A673 (cell line): ENCODE measurements at regions not wholly inside any gene's neighbourhood (a gene's known extent, or its start where the extent isn't known, plus 50 kb on each side); places are given as distances from the start of the nearest gene placed in this dataset.

Source experiments
- BruUV-seq: library from RNA; stranded (reverse); fragments of 400-500 nt; replicated peaks from 2 replicates; lab custom pipeline; 2021; lab: Mats Ljungman, UMichigan
- CTCF ChIA-PET: fragments of 300-600 bp; sonication (Branson Sonifier 250); formaldehyde crosslinking; loops from one replicate; lab custom pipeline; 2022; ENCODE audit warnings: antibody characterized with exemption; lab: Charles Lee
- POLR2A ChIA-PET: fragments of 300-600 bp; sonication (Branson Sonifier 250); formaldehyde crosslinking; loops from one replicate; lab custom pipeline; 2022; ENCODE audit warnings: antibody characterized with exemption; ENCODE audit not compliant: low non-redundant PET; lab: Charles Lee
- DNase-seq: peaks from one replicate; pipeline ENCODE4 v3.0.0-alpha.2; 2015; ENCODE audit warnings: low spot score
- H3K27ac ChIP-seq: fragments of 200-600 bp; sonication (generic); 2 replicates; pipeline ENCODE4 v1.5.1; 2016; ENCODE audit warnings: mixed run types, low read depth, mild to moderate bottlenecking, mixed read lengths, antibody characterized with exemption, low read length; ENCODE audit not compliant: poor library complexity, severe bottlenecking
- H3K27me3 ChIP-seq: fragments of 200-600 bp; sonication (generic); replicated peaks from 2 replicates; pipeline ENCODE4 v1.6.1; 2017; ENCODE audit warnings: mixed run types, low read depth, mild to moderate bottlenecking, mixed read lengths, antibody characterized with exemption, low read length; ENCODE audit not compliant: insufficient read depth, poor library complexity
- H3K36me3 ChIP-seq: fragments of 200-600 bp; sonication (generic); 2 replicates; pipeline ENCODE4 v1.6.1; 2016; ENCODE audit warnings: mixed run types, mild to moderate bottlenecking, mixed read lengths, antibody characterized with exemption, low read length; ENCODE audit not compliant: insufficient read depth, poor library complexity, severe bottlenecking
- H3K4me1 ChIP-seq: fragments of 200-600 bp; sonication (generic); 2 replicates; pipeline ENCODE4 v1.6.1; 2017; ENCODE audit warnings: mixed run types, mild to moderate bottlenecking, mixed read lengths, antibody characterized with exemption, low read length; ENCODE audit not compliant: insufficient read depth, poor library complexity, severe bottlenecking
- H3K4me3 ChIP-seq: fragments of 200-600 bp; sonication (generic); 2 replicates; pipeline ENCODE4 v1.5.1; 2016; ENCODE audit warnings: low read depth, mixed run types, mild to moderate bottlenecking, mixed read lengths, low read length; ENCODE audit not compliant: poor library complexity, severe bottlenecking
- H3K9me3 ChIP-seq: fragments of 200-600 bp; sonication (generic); 2 replicates; pipeline ENCODE4 v1.6.1; 2016; ENCODE audit warnings: mixed run types, low read depth, mild to moderate bottlenecking, mixed read lengths, antibody characterized with exemption, low read length; ENCODE audit not compliant: poor library complexity, severe bottlenecking
- CTCF ChIP-seq: fragments of 300-800, 200-600 bp; sonication (generic); conservative IDR thresholded peaks from 2 replicates; pipeline ENCODE4 v1.5.1; 2017; ENCODE audit warnings: low read depth, mild to moderate bottlenecking, antibody characterized with exemption, low read length, moderate library complexity, mixed read lengths
- EZH2 ChIP-seq: fragments of 200-600 bp; sonication (generic); IDR thresholded peaks from 2 replicates; pipeline ENCODE4 v1.6.1; 2017; ENCODE audit warnings: borderline replicate concordance, low read depth, mild to moderate bottlenecking, mixed read lengths, antibody characterized with exemption, low read length; ENCODE audit not compliant: poor library complexity, severe bottlenecking
- intact Hi-C: fragments of 100-400 bp; cut with micrococcal nuclease; formaldehyde crosslinking; loops from one replicate; pipeline ENCODE4 v1.10.0; 2022; ENCODE audit not compliant: unreplicated experiment

GRCh38 chr7:155223503-155223902 is 74.2 kb upstream of the INSIG1 start:
- Histone ChIP-seq H3K9me3 (no peaks in the 10 kb centered on the region), H3K4me3 (no peak overlapping the region), H3K4me1 (peaks cover 5% of the 10 kb centered on the region), H3K27me3 (no peaks in the 10 kb centered on the region), H3K36me3 (no peaks in the 10 kb centered on the region), H3K27ac (no peak overlapping the region)
- TF ChIP-seq EZH2, result no peak
- no peak for TF ChIP-seq CTCF
- POLR2A ChIA-PET, result interaction anchor here (0.6 kb wide), 1 partner anchor 271 kb away, joined by 4 read pairs; no protein-coding TSS in a partner anchor
- DNase-seq, result no peak
- CTCF ChIA-PET, result no interaction called here
- intact Hi-C loops, result no loop called here
- BruUV-seq, result no TSS peak

GRCh38 chr7:155224116-155224811 is 73.4 kb upstream of the INSIG1 start:
- BruUV-seq, result no TSS peak
- no peaks in the 10 kb centered on the region for H3K27me3 ChIP-seq
- no peak for TF ChIP-seq EZH2
- no peak for TF ChIP-seq CTCF
- H3K9me3 ChIP-seq, result no peaks in the 10 kb centered on the region
- intact Hi-C loops, result no loop called here
- H3K36me3 ChIP-seq, result no peaks in the 10 kb centered on the region
- DNase-seq, result no peak
- no peak overlapping the region for H3K27ac ChIP-seq
- CTCF ChIA-PET, result no interaction called here
- H3K4me1 ChIP-seq, result peaks cover 5% of the 10 kb centered on the region
- POLR2A ChIA-PET, result interaction anchor here (0.6 kb wide), 1 partner anchor 272 kb away, joined by 4 read pairs; no protein-coding TSS in a partner anchor
- H3K4me3 ChIP-seq, result no peak overlapping the region

GRCh38 chr7:155225095-155225494 is 72.6 kb upstream of the INSIG1 start:
- BruUV-seq, result no TSS peak
- intact Hi-C loops, result no loop called here
- no peaks in the 10 kb centered on the region for H3K27me3 ChIP-seq
- peaks cover 5% of the 10 kb centered on the region for H3K4me1 ChIP-seq
- H3K36me3 ChIP-seq, result no peaks in the 10 kb centered on the region
- ChIA-PET POLR2A (no interaction called here), CTCF (no interaction called here)
- TF ChIP-seq EZH2 (no peak), CTCF (no peak)
- no peak for DNase-seq
- no peaks in the 10 kb centered on the region for H3K9me3 ChIP-seq
- H3K27ac ChIP-seq, result no peak overlapping the region
- H3K4me3 ChIP-seq, result no peak overlapping the region
